ENCODE measurements at regions not wholly inside any gene's neighbourhood (a gene's known extent, or its start where the extent isn't known, plus 50 kb on each side); places are given as distances from the start of the nearest gene placed in this dataset.
"Not testable (repeated sequence)": the region's sequence is repeated elsewhere in the genome, so short reads cannot be mapped to it uniquely, and the experiment has no call there.

GRCh38 chr5:148744380-148744779 is 82.0 kb upstream of the ADRB2 start:
- TF ChIP-seq, protein P1, sequence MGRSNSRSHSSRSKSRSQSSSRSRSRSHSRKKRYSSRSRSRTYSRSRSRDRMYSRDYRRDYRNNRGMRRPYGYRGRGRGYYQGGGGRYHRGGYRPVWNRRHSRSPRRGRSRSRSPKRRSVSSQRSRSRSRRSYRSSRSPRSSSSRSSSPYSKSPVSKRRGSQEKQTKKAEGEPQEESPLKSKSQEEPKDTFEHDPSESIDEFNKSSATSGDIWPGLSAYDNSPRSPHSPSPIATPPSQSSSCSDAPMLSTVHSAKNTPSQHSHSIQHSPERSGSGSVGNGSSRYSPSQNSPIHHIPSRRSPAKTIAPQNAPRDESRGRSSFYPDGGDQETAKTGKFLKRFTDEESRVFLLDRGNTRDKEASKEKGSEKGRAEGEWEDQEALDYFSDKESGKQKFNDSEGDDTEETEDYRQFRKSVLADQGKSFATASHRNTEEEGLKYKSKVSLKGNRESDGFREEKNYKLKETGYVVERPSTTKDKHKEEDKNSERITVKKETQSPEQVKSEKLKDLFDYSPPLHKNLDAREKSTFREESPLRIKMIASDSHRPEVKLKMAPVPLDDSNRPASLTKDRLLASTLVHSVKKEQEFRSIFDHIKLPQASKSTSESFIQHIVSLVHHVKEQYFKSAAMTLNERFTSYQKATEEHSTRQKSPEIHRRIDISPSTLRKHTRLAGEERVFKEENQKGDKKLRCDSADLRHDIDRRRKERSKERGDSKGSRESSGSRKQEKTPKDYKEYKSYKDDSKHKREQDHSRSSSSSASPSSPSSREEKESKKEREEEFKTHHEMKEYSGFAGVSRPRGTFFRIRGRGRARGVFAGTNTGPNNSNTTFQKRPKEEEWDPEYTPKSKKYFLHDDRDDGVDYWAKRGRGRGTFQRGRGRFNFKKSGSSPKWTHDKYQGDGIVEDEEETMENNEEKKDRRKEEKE (IDR thresholded peaks at IDR 0.05): not testable (repeated sequence)
- not testable (repeated sequence) for TF ChIP-seq ZNF354B (CRISPR knock-in tag; IDR thresholded peaks at IDR 0.05); NR1H2 (CRISPR knock-in tag; IDR thresholded peaks at IDR 0.05; ENCODE audit: borderline replicate concordance, low read depth); ZIK1 (CRISPR knock-in tag; IDR thresholded peaks at IDR 0.05; ENCODE audit: borderline replicate concordance, low read depth); JUND (CRISPR knock-in tag; IDR thresholded peaks at IDR 0.05); RNF2 (conservative IDR thresholded peaks at IDR 0.05; ENCODE audit: low read depth); RFXAP (CRISPR knock-in tag; IDR thresholded peaks at IDR 0.05; ENCODE audit: borderline replicate concordance); BHLHE40 (IDR thresholded peaks at IDR 0.05; ENCODE audit: low read length)

Data from HepG2 (cell line).